ENCODE measurements at regions not wholly inside any gene's neighbourhood (a gene's known extent, or its start where the extent isn't known, plus 50 kb on each side); places are given as distances from the start of the nearest gene placed in this dataset.

- no peak for TF ChIP-seq CTCF (conservative IDR thresholded peaks at IDR 0.05; ENCODE audit: low read depth, low read length)
- no peak overlapping the region for H3K4me3 ChIP-seq (ENCODE audit: low read depth, low read length)
- DNase-seq (ENCODE audit: low read depth), result no peak
These were observed 445.1 kb upstream of the SPRED2 start for GRCh38 chr2:65877331-65878010.

GRCh38 chr2:65876114-65876513 is 443.7 kb upstream of the SPRED2 start:
- no peak for TF ChIP-seq CTCF (conservative IDR thresholded peaks at IDR 0.05; ENCODE audit: low read depth, low read length)
- no peak for DNase-seq (ENCODE audit: low read depth)
- H3K4me3 ChIP-seq (ENCODE audit: low read depth, low read length), result no peak overlapping the region

- TF ChIP-seq CTCF (conservative IDR thresholded peaks at IDR 0.05; ENCODE audit: low read depth, low read length), result no peak
- no peak overlapping the region for H3K4me3 ChIP-seq (ENCODE audit: low read depth, low read length)
- DNase-seq (ENCODE audit: low read depth), result no peak
These were observed 438.4 kb upstream of the SPRED2 start for GRCh38 chr2:65870826-65871225.

- no peak overlapping the region for H3K4me3 ChIP-seq (ENCODE audit: low read depth, low read length)
- no peak for TF ChIP-seq CTCF (conservative IDR thresholded peaks at IDR 0.05; ENCODE audit: low read depth, low read length)
- DNase-seq (ENCODE audit: low read depth), result no peak
These were observed 436.9 kb upstream of the SPRED2 start for GRCh38 chr2:65869296-65869695.

GRCh38 chr2:65868177-65868576 is 435.8 kb upstream of the SPRED2 start:
- no peak for DNase-seq (ENCODE audit: low read depth)
- H3K4me3 ChIP-seq (ENCODE audit: low read depth, low read length), result no peak overlapping the region
- no peak for TF ChIP-seq CTCF (conservative IDR thresholded peaks at IDR 0.05; ENCODE audit: low read depth, low read length)

- TF ChIP-seq CTCF (conservative IDR thresholded peaks at IDR 0.05; ENCODE audit: low read depth, low read length), result no peak
- no peak for DNase-seq (ENCODE audit: low read depth)
- no peak overlapping the region for H3K4me3 ChIP-seq (ENCODE audit: low read depth, low read length)
These were observed 435.0 kb upstream of the SPRED2 start for GRCh38 chr2:65867446-65867845.

GRCh38 chr2:65866148-65866547 is 433.7 kb upstream of the SPRED2 start:
- no peak for TF ChIP-seq CTCF (conservative IDR thresholded peaks at IDR 0.05; ENCODE audit: low read depth, low read length)
- DNase-seq (ENCODE audit: low read depth), result no peak
- no peak overlapping the region for H3K4me3 ChIP-seq (ENCODE audit: low read depth, low read length)

Measured in choroid plexus epithelial cell (primary cell).